ENCODE measurements at regions not wholly inside any gene's neighbourhood (a gene's known extent, or its start where the extent isn't known, plus 50 kb on each side); places are given as distances from the start of the nearest gene placed in this dataset.

DNA sequence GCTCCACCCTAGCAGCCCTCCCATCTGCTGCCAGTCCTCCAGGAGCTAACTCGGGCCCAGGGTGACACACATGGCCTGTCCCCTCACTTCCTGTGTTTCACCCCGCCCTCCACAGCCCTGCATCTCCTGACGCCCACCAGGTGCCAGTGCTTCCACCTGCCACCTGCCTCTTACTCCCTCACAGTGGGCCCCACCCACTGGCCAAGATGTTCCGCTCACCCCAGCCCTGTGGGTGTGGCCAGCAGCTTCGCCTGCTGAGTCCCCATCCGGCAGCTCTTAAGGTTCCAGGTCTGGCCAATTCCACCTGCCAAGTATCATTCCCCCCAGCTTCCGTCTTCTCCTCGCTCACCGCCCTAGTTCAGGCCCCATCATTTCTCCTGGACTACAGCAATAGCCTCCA lies 184.1 kb downstream of the MBOAT1 start:
- DNase-seq = no peak

DNA sequence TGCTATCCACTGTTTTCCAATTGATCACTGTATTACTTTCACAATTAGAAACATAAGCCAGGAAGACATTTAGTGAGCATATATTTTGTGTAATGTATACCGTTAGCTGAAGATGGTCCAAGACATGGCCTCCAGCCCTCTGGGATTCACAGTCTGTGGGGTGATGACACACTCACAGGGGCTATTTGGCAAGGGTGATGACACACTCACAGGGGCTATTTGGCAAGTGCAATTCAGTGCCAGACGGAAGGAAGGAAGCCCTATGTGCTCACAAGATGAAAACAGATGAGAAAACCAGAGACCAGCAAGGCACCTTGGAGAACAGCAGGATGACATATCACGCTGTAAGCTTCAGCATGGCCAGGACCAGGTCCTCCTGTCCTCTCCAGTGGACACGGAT lies 183.7 kb downstream of the MBOAT1 start:
- DNase-seq = no peak

GRCh38 chr6:20029979-20030378 lies 182.3 kb downstream of the MBOAT1 start:
- DNase-seq = no peak

DNA sequence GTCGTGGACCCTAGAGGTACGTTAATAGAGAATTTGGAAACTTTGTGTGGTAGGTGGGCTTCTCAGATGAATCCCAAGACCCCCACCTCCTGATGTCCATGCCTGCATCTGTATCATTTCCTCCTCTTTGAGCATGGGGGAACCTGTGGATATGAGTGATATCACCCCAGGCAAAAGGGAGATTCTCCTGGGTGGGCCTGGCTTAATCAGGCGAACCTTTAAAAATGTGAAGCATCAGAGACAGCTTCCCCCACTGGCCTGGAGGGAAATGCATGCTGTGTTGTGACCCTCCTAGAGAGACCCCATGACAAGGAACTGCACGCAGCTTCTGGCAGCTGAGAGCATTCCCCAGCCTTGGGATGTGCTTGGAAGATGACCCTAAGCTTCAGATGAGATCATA lies 180.9 kb downstream of the MBOAT1 start:
- no peak for DNase-seq

GRCh38 chr6:20033697-20034407 lies 178.4 kb downstream of the MBOAT1 start:
- no peak for DNase-seq

DNA sequence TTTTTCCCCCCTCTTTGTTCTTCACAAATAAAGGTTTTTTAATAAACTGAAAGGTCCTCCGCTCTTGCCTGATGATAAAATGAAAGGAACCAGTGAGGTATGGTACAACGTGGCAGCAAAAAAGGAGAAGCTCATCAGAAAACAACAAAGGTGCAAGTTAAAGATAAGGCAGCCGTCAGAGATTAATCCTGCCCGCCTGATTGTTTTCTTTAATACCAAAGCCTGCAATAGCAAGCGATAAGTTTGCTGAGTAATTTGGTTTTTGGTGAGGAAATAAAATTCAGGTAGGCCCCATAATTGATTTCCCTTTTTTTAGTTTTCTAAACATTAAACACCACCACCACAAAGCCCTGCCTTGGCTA lies 177.9 kb downstream of the MBOAT1 start:
- peak; percentile 93 for DNase-seq

- no peak for DNase-seq
Measured at GRCh38 chr6:20036141-20036677, 176.1 kb downstream of the MBOAT1 start.

GRCh38 chr6:20038410-20039204 lies 173.7 kb downstream of the MBOAT1 start:
- peak; percentile 33 for DNase-seq

- no peak for DNase-seq
Measured at GRCh38 chr6:20044883-20045282, 167.4 kb downstream of the MBOAT1 start.

Measured in hematopoietic multipotent progenitor cell treated with erythropoietin and hydrocortisone succinate and interleukin-3 and kit ligand, for 6 days (in vitro differentiated cells).